ENCODE measurements at regions not wholly inside any gene's neighbourhood (a gene's known extent, or its start where the extent isn't known, plus 50 kb on each side); places are given as distances from the start of the nearest gene placed in this dataset.

DNA sequence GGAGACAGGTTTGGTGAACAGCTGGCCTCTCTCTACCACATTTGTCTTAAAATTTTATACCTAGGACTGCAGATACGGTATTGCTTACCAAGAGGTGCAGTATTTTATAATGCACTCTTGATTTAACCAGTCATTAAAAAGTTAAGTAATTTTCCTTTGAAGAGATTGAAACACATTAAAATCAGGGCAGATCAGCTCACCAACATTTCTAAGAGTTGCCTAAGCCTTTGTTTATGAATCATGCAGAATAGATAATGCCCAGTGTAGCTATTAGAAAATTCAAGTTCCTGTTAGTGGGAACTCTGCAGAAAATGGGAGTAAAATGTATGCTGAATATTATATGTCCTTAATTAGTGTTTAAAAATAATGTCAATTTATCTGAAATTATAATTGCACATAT, 140.2 kb upstream of the PRPS1L1 start:
- TF ChIP-seq, protein P1, sequence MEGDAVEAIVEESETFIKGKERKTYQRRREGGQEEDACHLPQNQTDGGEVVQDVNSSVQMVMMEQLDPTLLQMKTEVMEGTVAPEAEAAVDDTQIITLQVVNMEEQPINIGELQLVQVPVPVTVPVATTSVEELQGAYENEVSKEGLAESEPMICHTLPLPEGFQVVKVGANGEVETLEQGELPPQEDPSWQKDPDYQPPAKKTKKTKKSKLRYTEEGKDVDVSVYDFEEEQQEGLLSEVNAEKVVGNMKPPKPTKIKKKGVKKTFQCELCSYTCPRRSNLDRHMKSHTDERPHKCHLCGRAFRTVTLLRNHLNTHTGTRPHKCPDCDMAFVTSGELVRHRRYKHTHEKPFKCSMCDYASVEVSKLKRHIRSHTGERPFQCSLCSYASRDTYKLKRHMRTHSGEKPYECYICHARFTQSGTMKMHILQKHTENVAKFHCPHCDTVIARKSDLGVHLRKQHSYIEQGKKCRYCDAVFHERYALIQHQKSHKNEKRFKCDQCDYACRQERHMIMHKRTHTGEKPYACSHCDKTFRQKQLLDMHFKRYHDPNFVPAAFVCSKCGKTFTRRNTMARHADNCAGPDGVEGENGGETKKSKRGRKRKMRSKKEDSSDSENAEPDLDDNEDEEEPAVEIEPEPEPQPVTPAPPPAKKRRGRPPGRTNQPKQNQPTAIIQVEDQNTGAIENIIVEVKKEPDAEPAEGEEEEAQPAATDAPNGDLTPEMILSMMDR (IDR thresholded peaks at IDR 0.05) = no peak
- TF ChIP-seq EP300 (IDR thresholded peaks at IDR 0.05) (no peak), POLR2A (IDR thresholded peaks at IDR 0.05) (no peak)
